HCT116 (cell line): ENCODE measurements at regions not wholly inside any gene's neighbourhood (a gene's known extent, or its start where the extent isn't known, plus 50 kb on each side); places are given as distances from the start of the nearest gene placed in this dataset.

ENCODE experiments used
- ATAC-seq: fragments of 200-7000 bp; cut with Tn5 transposase; 2 replicates; pipeline ENCODE4 v1.9.1; 2020; ENCODE audit warnings: mild to moderate bottlenecking, moderate library complexity
- BruUV-seq: library from RNA; stranded (reverse); fragments of 400-500 nt; replicated peaks from 2 replicates; lab custom pipeline; 2021; lab: Mats Ljungman, UMichigan
- CTCF ChIA-PET: fragments of 300-600 bp; sonication (Branson Sonifier 250); formaldehyde crosslinking; loops from one replicate; lab custom pipeline; 2021; ENCODE audit warnings: antibody characterized with exemption; lab: Charles Lee
- POLR2A ChIA-PET: fragments of 300-600, 350-600 bp; sonication (Branson Sonifier 250); formaldehyde crosslinking; loops from one replicate; lab custom pipeline; 2021; ENCODE audit warnings: antibody characterized with exemption; lab: Charles Lee
- RAD21 ChIA-PET, 2 experiments: fragments of 300-600 bp; sonication (Branson Sonifier 250); formaldehyde crosslinking; loops; one replicate each; lab custom pipeline; 2023; ENCODE audit warnings: low total read pairs in 2 of 2; ENCODE audit not compliant: uncharacterized antibody in 2 of 2, unreplicated experiment in 2 of 2, low non-redundant PET in 1 of 2; lab: Charles Lee
- DNase-seq: peaks from one replicate; pipeline ENCODE4 v3.0.0-alpha.2; 2010; ENCODE audit warnings: low read depth, low spot score
- H2AFZ ChIP-seq: fragments of 200-600 bp; shearing (Covaris generic), sonication (generic); 2 replicates; pipeline ENCODE4 v1.6.1; 2017; ENCODE audit warnings: low read depth, mixed run types, mixed read lengths, antibody characterized with exemption, low read length; ENCODE audit not compliant: poor library complexity, severe bottlenecking
- H3K27ac ChIP-seq: 2 replicates; pipeline ENCODE4 v1.5.1; 2012; ENCODE audit warnings: low read depth, low read length
- H3K27me3 ChIP-seq: fragments of 200-600 bp; sonication (generic); 2 replicates; pipeline ENCODE4 v1.6.1; 2016; ENCODE audit warnings: mixed run types, low read length, mixed read lengths; ENCODE audit not compliant: insufficient read depth
- H3K36me3 ChIP-seq, 2 experiments: fragments of 200-500 bp in 1 of 2; fragments of 200-600 bp in 1 of 2; sonication (Bioruptor generic) in 1 of 2; sonication (generic) in 1 of 2; 2 replicates each; pipeline versions ENCODE4 v1.5.1 to v1.6.1; 2014 to 2016; ENCODE audit warnings: low read length in 2 of 2, inconsistent platforms in 1 of 2, mixed read lengths in 1 of 2, mixed run types in 1 of 2; ENCODE audit not compliant: insufficient read depth in 2 of 2, control insufficient read depth in 1 of 2
- H3K4me1 ChIP-seq, 2 experiments: fragments of 200-600 bp in 1 of 2; sonication (generic) in 1 of 2; 2 replicates each; pipeline versions ENCODE4 v1.5.1 to v1.6.1; 2012 to 2017; ENCODE audit warnings: low read length in 2 of 2, inconsistent platforms in 1 of 2, mild to moderate bottlenecking in 1 of 2, mixed read lengths in 1 of 2, mixed run types in 1 of 2, moderate library complexity in 1 of 2; ENCODE audit not compliant: insufficient read depth in 2 of 2, control insufficient read depth in 1 of 2
- H3K4me2 ChIP-seq: fragments of 200-600 bp; sonication (generic); 2 replicates; pipeline ENCODE4 v1.6.1; 2017; ENCODE audit warnings: mixed run types, low read length, mixed read lengths
- H3K4me3 ChIP-seq, 2 experiments: fragments of 200-600 bp in 1 of 2; sonication (generic) in 1 of 2; replicated peaks in 1 of 2; 2 replicates each; pipeline ENCODE4 v1.5.1; 2011 to 2016; ENCODE audit warnings: low read length in 2 of 2, control low read depth in 1 of 2, low read depth in 1 of 2, mild to moderate bottlenecking in 1 of 2, mixed read lengths in 1 of 2, mixed run types in 1 of 2
- H3K79me2 ChIP-seq: fragments of 200-600 bp; sonication (generic); 2 replicates; pipeline ENCODE4 v1.6.1; 2017; ENCODE audit warnings: mild to moderate bottlenecking, mixed run types, low read length, moderate library complexity, mixed read lengths; ENCODE audit not compliant: insufficient read depth
- H3K9ac ChIP-seq: fragments of 200-600 bp; sonication (generic); 2 replicates; pipeline ENCODE4 v1.6.1; 2016; ENCODE audit warnings: low read length, mixed read lengths
- H3K9me2 ChIP-seq: fragments of 200-600 bp; sonication (generic), shearing (Covaris generic); 2 replicates; pipeline ENCODE4 v1.6.1; 2017; ENCODE audit warnings: mixed run types, mild to moderate bottlenecking, moderate library complexity; ENCODE audit not compliant: insufficient read depth
- H3K9me3 ChIP-seq, 2 experiments: fragments of 200-500 bp in 1 of 2; fragments of 200-600 bp in 1 of 2; sonication (Bioruptor generic) in 1 of 2; sonication (generic) in 1 of 2; 2 replicates each; pipeline ENCODE4 v1.6.1; 2014 to 2017; ENCODE audit warnings: low read length in 2 of 2, mixed read lengths in 2 of 2, inconsistent platforms in 1 of 2, low read depth in 1 of 2, mild to moderate bottlenecking in 1 of 2, mixed run types in 1 of 2, moderate library complexity in 1 of 2; ENCODE audit not compliant: control insufficient read depth in 1 of 2, insufficient read depth in 1 of 2
- H4K20me1 ChIP-seq: fragments of 200-600 bp; sonication (generic), shearing (Covaris generic); 2 replicates; pipeline ENCODE4 v1.6.1; 2017; ENCODE audit warnings: mixed run types, mild to moderate bottlenecking, moderate library complexity; ENCODE audit not compliant: insufficient read depth
- ATF3 ChIP-seq: IDR thresholded peaks from 2 replicates; pipeline ENCODE4 v1.6.1; 2012
- CBX3 ChIP-seq: IDR thresholded peaks from 2 replicates; pipeline ENCODE4 v1.6.1; 2012; ENCODE audit warnings: low read depth
- CEBPB ChIP-seq: IDR thresholded peaks from 2 replicates; pipeline ENCODE4 v1.6.1; 2012; ENCODE audit warnings: low read depth
- EGR1 ChIP-seq: IDR thresholded peaks from 2 replicates; pipeline ENCODE4 v1.6.1; 2012; ENCODE audit warnings: low read depth
- EZH2 ChIP-seq: fragments of 200-600 bp; sonication (generic); IDR thresholded peaks from 2 replicates; pipeline ENCODE4 v1.6.1; 2017; ENCODE audit warnings: antibody characterized with exemption, mixed run types
- EZH2phosphoT487 ChIP-seq: fragments of 200-600 bp; IDR thresholded peaks from 2 replicates; pipeline ENCODE4 v1.6.1; 2018; ENCODE audit warnings: antibody characterized with exemption, borderline replicate concordance
- JUND ChIP-seq: IDR thresholded peaks from 2 replicates; pipeline ENCODE4 v1.6.1; 2012
- POLR2A ChIP-seq: IDR thresholded peaks from 2 replicates; pipeline ENCODE4 v1.7.0; 2011; ENCODE audit warnings: borderline replicate concordance; ENCODE audit not compliant: insufficient read depth, insufficient read length; ENCODE audit errors: extremely low read depth
- POLR2AphosphoS5 ChIP-seq: IDR thresholded peaks from 2 replicates; pipeline ENCODE4 v1.6.1; 2011; ENCODE audit warnings: mild to moderate bottlenecking, low read depth, low read length, moderate library complexity
- RAD21 ChIP-seq: IDR thresholded peaks from 2 replicates; pipeline ENCODE4 v1.6.1; 2012; ENCODE audit warnings: low read depth, mild to moderate bottlenecking
- SIN3A ChIP-seq: IDR thresholded peaks from 2 replicates; pipeline ENCODE4 v1.6.1; 2012; ENCODE audit warnings: low read depth
- SP1 ChIP-seq: IDR thresholded peaks from 2 replicates; pipeline ENCODE4 v1.6.1; 2012; ENCODE audit warnings: low read depth
- TCF7L2 ChIP-seq: IDR thresholded peaks from 2 replicates; pipeline ENCODE4 v1.7.0; 2011; ENCODE audit warnings: borderline replicate concordance, inconsistent platforms; ENCODE audit not compliant: insufficient read depth, insufficient read length; ENCODE audit errors: extremely low read depth
- YY1 ChIP-seq: IDR thresholded peaks from 2 replicates; pipeline ENCODE4 v1.6.1; 2011; ENCODE audit warnings: low read length, low read depth, moderate library complexity, mild to moderate bottlenecking; ENCODE audit not compliant: insufficient replicate concordance; ENCODE audit errors: extremely low read depth
- ZFX ChIP-seq: fragments of 450-650 bp; IDR thresholded peaks from 2 replicates; pipeline ENCODE4 v1.6.1; 2017
- ZNF274 ChIP-seq: fragments of 200-500 bp; sonication (Bioruptor generic); IDR thresholded peaks from 2 replicates; pipeline ENCODE4 v1.6.1; 2014; ENCODE audit warnings: mild to moderate bottlenecking, low read depth, low read length, inconsistent platforms
- intact Hi-C: fragments of 100-400 bp; cut with micrococcal nuclease; formaldehyde crosslinking; loops from 2 replicates; pipeline ENCODE4 v1.10.0; 2022
- TF ChIP-seq, protein P1 (sequence below): IDR thresholded peaks from 2 replicates; pipeline ENCODE4 v1.6.1; 2012; ENCODE audit warnings: low read depth
- TF ChIP-seq, protein P2 (sequence below): IDR thresholded peaks from 2 replicates; pipeline ENCODE4 v1.6.1; 2011; ENCODE audit warnings: mild to moderate bottlenecking, low read length, moderate library complexity; ENCODE audit not compliant: insufficient replicate concordance; ENCODE audit errors: extremely low read depth
- TF ChIP-seq, protein P3 (sequence below): IDR thresholded peaks from 2 replicates; pipeline ENCODE4 v1.6.1; 2012

GRCh38 chr1:214844319-214844718 is 238.2 kb upstream of the KCNK2 start:
- Histone ChIP-seq H3K36me3 (no peaks in the 10 kb centered on the region), H3K27ac (no peak overlapping the region), H4K20me1 (no peaks in the 10 kb centered on the region), H3K27me3 (no peaks in the 10 kb centered on the region), H3K9ac (no peak overlapping the region), H3K79me2 (no peaks in the 10 kb centered on the region), H3K9me3 (no peaks in the 10 kb centered on the region), H3K4me1 (no peaks in the 10 kb centered on the region), H3K9me2 (no peaks in the 10 kb centered on the region), H2AFZ (no peak overlapping the region), H3K4me3 (no peak overlapping the region), H3K4me2 (no peak overlapping the region)
- no peak for ATAC-seq
- ChIA-PET CTCF (no interaction called here), RAD21 (no interaction called here), POLR2A (no interaction called here)
- no TSS peak for BruUV-seq
- intact Hi-C loops, result no loop called here
- DNase-seq, result no peak
- TF ChIP-seq JUND (no peak), RAD21 (no peak), EGR1 (no peak), EZH2phosphoT487 (no peak), CBX3 (no peak), SP1 (no peak), ZNF274 (no peak), POLR2A (no peak), CEBPB (no peak), ATF3 (no peak), EZH2 (no peak), SIN3A (no peak), ZFX (no peak), TCF7L2 (no peak), YY1 (no peak), POLR2AphosphoS5 (no peak)
- TF ChIP-seq, protein P1, sequence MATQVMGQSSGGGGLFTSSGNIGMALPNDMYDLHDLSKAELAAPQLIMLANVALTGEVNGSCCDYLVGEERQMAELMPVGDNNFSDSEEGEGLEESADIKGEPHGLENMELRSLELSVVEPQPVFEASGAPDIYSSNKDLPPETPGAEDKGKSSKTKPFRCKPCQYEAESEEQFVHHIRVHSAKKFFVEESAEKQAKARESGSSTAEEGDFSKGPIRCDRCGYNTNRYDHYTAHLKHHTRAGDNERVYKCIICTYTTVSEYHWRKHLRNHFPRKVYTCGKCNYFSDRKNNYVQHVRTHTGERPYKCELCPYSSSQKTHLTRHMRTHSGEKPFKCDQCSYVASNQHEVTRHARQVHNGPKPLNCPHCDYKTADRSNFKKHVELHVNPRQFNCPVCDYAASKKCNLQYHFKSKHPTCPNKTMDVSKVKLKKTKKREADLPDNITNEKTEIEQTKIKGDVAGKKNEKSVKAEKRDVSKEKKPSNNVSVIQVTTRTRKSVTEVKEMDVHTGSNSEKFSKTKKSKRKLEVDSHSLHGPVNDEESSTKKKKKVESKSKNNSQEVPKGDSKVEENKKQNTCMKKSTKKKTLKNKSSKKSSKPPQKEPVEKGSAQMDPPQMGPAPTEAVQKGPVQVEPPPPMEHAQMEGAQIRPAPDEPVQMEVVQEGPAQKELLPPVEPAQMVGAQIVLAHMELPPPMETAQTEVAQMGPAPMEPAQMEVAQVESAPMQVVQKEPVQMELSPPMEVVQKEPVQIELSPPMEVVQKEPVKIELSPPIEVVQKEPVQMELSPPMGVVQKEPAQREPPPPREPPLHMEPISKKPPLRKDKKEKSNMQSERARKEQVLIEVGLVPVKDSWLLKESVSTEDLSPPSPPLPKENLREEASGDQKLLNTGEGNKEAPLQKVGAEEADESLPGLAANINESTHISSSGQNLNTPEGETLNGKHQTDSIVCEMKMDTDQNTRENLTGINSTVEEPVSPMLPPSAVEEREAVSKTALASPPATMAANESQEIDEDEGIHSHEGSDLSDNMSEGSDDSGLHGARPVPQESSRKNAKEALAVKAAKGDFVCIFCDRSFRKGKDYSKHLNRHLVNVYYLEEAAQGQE, result no peak
- TF ChIP-seq, protein P2, sequence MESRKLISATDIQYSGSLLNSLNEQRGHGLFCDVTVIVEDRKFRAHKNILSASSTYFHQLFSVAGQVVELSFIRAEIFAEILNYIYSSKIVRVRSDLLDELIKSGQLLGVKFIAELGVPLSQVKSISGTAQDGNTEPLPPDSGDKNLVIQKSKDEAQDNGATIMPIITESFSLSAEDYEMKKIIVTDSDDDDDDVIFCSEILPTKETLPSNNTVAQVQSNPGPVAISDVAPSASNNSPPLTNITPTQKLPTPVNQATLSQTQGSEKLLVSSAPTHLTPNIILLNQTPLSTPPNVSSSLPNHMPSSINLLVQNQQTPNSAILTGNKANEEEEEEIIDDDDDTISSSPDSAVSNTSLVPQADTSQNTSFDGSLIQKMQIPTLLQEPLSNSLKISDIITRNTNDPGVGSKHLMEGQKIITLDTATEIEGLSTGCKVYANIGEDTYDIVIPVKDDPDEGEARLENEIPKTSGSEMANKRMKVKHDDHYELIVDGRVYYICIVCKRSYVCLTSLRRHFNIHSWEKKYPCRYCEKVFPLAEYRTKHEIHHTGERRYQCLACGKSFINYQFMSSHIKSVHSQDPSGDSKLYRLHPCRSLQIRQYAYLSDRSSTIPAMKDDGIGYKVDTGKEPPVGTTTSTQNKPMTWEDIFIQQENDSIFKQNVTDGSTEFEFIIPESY, result no peak
- TF ChIP-seq, protein P3, sequence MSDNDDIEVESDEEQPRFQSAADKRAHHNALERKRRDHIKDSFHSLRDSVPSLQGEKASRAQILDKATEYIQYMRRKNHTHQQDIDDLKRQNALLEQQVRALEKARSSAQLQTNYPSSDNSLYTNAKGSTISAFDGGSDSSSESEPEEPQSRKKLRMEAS, result no peak
- TF ChIP-seq, all 23 proteins: peak for 0
